CMK (cell line): ENCODE measurements at regions not wholly inside any gene's neighbourhood (a gene's known extent, or its start where the extent isn't known, plus 50 kb on each side); places are given as distances from the start of the nearest gene placed in this dataset.
A peak's percentile ranks its signal among the peaks of the same experiment; 100 is the strongest.

Experiments
- DNase-seq: peaks from one replicate; pipeline ENCODE4 v3.0.0-alpha.2; 2010; ENCODE audit warnings: low read depth

- no peak for DNase-seq
These were observed 723.9 kb downstream of the FAT4 start for GRCh38 chr4:126038502-126039144.

DNA sequence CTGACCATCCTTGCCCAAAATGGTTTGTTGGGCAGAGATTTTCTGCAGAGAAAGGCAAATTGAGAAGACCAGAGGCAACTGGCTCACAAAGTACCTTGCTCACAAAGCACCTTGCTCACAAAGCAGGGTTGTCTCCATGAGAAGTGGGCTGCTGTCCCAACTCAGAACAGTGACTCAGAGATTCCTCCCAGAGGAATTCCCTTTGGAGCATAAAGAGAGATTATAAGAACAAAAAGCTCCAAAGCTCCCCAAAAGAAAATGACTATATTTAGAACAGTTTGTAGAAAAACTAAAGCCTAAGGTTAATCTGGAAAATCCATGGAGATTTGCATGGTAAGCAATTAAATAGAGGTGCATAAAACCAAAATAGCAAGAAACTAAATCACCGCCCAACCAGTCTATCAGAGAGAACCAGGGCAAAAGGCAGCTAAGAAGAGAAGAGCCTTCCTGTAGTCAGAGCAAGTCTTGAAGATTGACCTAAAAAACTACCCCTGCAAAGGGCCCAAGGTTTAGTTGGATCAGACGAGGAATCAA, 731.4 kb downstream of the FAT4 start:
- no peak for DNase-seq

DNA sequence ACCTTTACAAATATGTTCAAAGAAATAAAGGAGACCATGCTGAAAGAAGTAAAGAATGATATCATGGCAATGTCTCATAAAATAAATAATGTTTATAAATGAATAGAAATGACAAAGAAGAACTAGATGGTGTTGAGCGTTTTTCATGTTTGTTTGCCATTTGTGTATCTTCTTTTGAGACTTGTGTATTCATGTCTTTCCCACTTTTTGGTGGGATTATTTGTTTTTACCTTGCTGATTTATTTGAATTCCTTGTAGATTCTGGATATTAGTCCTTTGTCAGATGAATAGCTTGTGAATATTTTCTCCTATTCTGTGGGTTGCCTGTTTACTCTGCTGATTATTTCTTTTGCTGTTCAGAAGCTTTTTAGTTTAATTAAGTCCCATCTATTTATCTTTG, 732.4 kb downstream of the FAT4 start:
- no peak for DNase-seq

DNA sequence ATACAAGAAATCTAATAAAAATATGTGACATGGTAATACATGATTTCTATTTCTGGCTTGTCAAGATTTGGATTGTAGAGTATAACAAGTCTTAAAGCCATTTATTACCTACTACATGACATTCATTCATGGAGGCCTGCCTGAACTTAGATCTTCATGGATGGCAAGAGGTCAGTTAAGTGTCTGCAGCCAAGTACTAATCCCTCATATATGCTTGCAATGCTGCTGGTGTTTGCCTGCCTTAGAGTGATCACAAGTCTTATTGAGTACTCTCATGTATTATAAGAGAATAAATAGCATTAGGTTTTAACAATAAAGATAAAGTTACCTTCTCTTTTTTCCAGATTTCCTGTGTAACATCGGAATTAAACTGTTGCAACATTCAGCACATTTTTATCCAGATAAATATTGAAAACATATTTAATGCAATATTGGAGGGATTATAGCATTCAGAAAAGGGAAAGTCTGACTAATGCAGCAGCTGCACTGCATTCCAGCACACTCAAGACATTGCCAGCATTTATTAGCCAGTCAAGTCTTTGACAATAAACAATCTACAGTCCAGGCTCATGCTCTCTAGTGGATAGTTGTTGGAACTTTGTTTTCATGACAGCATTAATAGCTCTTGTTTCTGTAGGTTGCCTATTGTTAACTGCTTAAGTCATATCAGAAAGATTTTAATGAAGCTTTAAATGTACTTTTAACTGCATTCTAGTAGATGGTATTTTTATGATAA, 737.1 kb downstream of the FAT4 start:
- no peak for DNase-seq

DNA sequence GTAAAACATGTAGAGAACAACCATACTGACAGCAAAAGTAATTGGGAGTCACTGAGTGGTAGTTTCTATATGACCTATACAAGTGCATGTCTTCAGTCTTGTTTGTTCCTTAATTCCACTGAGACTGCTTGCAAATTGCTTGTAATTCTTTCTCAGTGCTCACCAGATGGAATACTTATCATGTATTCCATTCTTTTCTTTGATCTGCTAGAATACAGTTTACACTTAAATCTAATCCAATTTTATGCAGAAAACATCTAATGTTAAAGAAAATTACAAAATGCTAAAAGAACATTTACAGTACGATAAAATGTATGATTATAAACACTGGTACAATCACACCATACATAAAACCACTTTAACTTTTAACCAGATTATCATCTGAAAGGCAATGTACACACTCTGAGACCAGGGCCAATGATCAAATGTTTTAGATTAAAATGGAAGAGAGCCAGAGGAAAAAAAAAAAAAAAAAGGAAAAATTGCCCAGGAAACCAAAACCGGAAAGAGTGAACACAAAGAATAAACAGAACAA, 741.4 kb downstream of the FAT4 start:
- no peak for DNase-seq

GRCh38 chr4:126057371-126057770, 742.6 kb downstream of the FAT4 start:
- no peak for DNase-seq

DNA sequence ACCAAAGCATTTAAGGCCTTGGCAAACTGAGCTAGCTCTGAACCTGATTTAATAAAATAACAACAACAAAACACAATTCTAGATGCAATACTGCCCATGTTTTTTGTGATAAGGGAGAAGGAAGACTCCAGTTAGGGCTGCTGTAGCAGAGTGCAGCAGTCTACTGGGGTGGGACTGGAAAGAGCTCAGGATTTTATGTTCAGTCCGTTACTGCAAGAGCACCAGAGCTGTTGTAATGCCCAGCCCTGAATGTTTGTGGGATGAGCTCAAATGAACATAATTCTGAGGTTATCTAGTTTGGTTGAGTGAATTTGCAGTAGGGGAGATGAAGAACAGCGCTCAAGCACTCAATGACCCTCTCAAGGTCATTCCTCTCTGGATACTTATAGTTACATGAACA, 743.8 kb downstream of the FAT4 start:
- DNase-seq, result no peak

DNA sequence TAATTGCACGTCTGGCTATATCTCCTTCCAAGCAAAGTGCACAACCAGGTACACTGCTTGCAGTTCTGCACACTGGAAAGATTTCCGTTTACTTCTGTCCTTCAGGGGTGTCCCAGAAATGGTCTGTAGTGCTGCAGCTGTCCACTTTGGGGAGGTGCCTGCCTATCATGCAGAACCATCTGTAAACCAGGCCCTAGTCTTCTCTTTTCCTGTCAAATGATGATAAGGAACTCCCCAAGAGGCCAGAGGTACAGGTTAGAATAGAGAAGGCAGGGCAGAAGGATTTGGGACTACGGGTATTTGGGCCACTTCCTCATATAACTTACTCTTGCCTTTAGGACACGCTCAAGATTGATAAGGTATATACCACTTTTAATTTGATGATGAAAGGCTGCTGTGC, 746.9 kb downstream of the FAT4 start:
- DNase-seq, result peak; percentile 80

GRCh38 chr4:126065016-126065415, 750.3 kb downstream of the FAT4 start:
- no peak for DNase-seq

DNA sequence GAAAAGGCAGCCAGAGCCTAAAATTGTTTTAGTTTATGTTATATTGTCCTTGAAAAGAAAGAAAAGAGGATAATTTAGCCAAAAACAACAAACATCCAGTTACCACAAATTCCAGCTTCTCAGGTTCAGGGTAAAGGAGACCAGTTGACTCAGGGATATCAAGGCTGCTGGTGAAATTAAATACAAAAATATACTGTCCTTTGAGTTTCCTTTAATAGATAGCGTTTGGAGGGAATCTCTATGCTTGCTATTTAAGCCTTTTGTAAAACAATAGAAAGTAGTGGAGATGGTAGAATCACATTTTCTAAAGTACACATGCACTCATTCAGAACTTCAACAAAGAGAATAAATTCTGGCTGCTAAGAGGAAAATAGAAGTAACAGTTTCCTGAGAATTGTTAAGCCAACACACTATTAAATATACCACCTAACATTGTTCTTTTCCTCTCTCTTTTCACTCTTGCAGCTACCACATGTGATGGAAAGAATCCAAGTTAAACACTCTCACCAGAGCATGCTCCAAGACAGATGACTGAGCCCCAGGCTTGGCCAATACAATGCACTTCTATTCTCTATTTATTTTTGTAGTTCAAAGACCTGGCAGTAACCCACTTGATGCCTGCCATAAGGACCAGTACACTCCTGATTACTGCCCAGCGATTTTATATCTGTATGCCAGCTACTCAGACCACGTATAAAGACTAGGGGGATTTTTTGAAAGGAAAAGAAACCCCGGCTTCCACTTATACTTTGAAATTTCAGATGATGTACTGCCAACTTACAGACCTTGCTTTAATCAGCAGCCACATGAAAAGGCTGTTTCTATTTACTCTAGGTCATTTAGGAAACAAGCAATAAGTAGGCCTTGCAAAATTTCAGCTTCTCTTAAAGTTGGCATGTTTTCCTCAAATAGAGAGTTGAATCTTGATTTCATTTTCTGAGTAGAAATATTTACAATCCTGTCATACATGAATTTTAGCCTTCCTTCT, 756.9 kb downstream of the FAT4 start:
- no peak for DNase-seq

DNA sequence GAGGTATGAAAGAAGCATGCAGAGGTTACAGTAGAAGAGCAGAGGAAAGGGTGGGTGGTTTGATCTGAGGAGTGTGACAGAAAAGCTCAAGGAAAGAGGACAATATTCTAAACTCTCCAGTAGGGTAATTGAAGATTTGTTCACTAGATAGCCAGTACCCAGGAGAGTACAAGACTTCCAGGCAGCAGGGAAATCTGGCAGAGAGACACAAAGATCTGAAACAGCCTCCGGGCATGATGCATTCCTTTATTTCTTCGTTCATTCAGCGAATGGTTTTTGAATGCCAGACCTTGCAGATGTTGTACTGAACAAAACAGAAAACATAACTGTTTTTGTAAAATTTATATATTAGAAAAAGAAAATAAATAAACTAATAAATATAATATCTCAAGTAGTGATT, 766.6 kb downstream of the FAT4 start:
- no peak for DNase-seq

DNA sequence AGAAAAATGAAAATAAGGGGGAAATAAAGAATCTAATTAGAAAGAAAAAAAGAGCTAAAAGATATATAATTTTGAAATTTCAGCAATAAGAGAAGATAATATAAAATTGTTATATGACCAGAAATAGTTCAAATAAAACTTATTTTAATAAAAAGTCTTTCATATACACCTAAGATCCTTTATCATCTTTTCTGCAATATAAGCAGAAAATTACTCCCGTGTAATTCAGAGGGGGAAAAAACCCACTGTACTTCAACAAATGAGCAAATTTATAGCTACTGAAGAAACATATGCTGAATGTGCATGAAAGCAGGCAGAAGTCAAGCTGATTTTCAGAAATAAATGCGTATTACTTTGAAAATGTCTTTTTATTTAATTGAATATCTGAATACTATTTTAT, 771.3 kb downstream of the FAT4 start:
- DNase-seq, result no peak

- DNase-seq, result no peak
These were observed 772.3 kb downstream of the FAT4 start for GRCh38 chr4:126087101-126087500.

DNA sequence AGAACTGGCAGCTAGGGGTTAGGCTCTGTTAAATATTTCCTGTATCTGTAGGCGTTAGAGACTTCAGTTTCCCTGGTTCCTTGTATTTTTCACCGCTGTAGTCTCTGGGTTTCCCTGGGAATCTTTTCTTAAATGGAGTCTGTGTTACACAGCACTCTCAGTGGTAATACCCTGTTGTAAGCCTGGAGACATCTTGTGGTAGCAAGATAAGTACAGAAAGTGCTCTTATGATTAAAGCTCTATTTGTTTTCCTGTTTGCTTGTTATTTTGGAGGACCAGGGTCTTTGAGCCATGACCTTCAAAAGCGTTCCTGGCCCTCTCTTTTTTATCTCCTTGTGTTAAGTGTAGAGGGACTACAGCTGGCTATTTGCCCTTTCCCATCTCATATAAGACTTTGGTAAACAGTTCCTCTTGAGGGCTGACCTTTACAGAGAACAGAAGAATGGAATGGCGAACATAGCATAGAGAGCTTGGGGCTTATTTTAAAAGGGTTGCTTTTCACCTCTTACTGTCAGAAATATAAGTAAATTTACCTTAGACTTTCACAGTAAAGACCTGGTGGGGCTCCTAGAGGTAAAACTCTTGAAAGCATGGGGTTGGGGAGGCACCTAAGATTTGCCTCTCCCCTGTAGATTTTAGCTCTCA, 782.5 kb downstream of the FAT4 start:
- DNase-seq, result no peak

DNA sequence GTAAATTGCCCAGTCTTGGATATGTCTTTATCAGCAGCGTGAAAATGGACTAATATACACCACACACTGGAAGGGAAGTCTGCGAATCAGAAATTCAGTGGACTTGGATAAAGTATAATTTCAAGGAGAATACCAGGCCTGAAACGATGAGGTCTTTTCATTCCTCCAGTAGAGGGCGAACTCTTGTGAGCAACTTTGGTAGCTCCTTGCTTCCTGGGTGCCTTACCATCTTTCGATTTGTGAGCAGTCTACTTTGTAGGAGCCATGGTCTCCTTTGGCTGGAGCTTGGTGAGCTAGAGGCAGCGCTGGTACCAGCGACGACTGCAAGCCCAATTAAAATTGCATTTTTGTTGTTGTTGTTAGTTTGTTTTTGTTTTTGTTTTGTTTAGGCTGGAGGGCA, 791.9 kb downstream of the FAT4 start:
- no peak for DNase-seq

- DNase-seq, result no peak
These were observed 795.1 kb downstream of the FAT4 start for GRCh38 chr4:126109836-126110235.

GRCh38 chr4:126113058-126113457, 798.3 kb downstream of the FAT4 start:
- DNase-seq, result no peak

- DNase-seq, result no peak
These were observed 809.0 kb downstream of the FAT4 start for GRCh38 chr4:126123611-126124325.

DNA sequence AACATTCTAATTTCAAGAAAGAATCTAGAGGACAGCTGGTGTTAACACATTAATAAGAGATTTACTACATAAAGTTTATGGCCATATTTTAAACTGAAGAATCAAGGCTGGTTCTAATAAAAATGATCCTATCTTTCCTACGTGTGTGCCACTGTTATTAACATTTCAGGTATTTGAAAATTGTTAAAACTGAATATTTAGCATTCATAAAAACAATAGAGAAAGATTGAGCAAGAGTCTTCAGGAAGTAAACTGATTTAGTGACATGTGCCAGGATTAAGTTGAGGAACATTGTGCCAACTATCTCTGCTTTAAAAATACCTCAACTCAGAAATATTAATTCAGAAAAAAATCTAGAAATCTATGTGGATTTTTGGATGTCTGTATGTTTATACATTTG, 810.1 kb downstream of the FAT4 start:
- no peak for DNase-seq

DNA sequence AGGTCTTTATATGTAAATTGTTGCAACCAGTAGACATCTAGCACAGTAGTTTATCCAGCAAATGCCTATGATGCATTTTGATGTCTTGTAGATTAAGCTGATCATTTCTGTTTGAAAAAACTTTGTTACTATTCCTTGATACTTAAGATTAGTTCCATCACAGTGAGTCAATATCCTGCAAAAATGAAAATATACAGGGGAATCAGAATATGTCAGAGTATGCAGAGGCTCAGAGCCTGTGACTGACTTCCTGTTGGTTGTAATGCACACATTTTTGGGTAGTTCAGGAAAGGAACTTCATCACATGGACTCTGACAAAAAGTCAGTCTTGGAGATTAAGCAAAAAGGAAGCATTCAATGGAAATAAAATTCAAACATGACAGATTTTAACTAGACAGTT, 815.5 kb downstream of the FAT4 start:
- no peak for DNase-seq
